H9 (cell line): ENCODE measurements at regions not wholly inside any gene's neighbourhood (a gene's known extent, or its start where the extent isn't known, plus 50 kb on each side); places are given as distances from the start of the nearest gene placed in this dataset.
"Not testable (repeated sequence)": the region's sequence is repeated elsewhere in the genome, so short reads cannot be mapped to it uniquely, and the experiment has no call there.

Experiments used
- DNase-seq: peaks from one replicate; pipeline ENCODE4 v3.0.0-alpha.2; 2017
- H2AFZ ChIP-seq: one replicate; pipeline ENCODE4 v1.6.1; 2013; ENCODE audit warnings: mild to moderate bottlenecking, low read length, control low read depth, moderate library complexity
- H2AK5ac ChIP-seq: 2 replicates; pipeline ENCODE4 v1.6.1; 2013; ENCODE audit warnings: low read length, control low read depth, mixed read lengths; ENCODE audit not compliant: insufficient read length
- H2BK120ac ChIP-seq: one replicate; pipeline ENCODE4 v1.6.1; 2013; ENCODE audit warnings: low read depth, mild to moderate bottlenecking, low read length, control low read depth, inconsistent platforms; ENCODE audit not compliant: poor library complexity, severe bottlenecking
- H2BK12ac ChIP-seq: 2 replicates; pipeline ENCODE4 v1.6.1; 2013; ENCODE audit warnings: low read length, control low read depth, mixed read lengths, low read depth; ENCODE audit not compliant: insufficient read length
- H2BK15ac ChIP-seq: 2 replicates; pipeline ENCODE4 v1.6.1; 2013; ENCODE audit warnings: low read depth, low read length, control low read depth
- H2BK20ac ChIP-seq: one replicate; pipeline ENCODE4 v1.6.1; 2013; ENCODE audit warnings: low read depth, mild to moderate bottlenecking, low read length, control low read depth, inconsistent platforms; ENCODE audit not compliant: poor library complexity, severe bottlenecking
- H2BK5ac ChIP-seq: 2 replicates; pipeline ENCODE4 v1.6.1; 2013; ENCODE audit warnings: low read length, control low read depth, mixed read lengths; ENCODE audit not compliant: insufficient read length
- H3K14ac ChIP-seq: 2 replicates; pipeline ENCODE4 v1.6.1; 2013; ENCODE audit warnings: low read length, control low read depth; ENCODE audit not compliant: insufficient read depth
- H3K18ac ChIP-seq: 2 replicates; pipeline ENCODE4 v1.6.1; 2013; ENCODE audit warnings: low read depth, mild to moderate bottlenecking, mixed read lengths, low read length, control low read depth; ENCODE audit not compliant: insufficient read length
- H3K23ac ChIP-seq: 2 replicates; pipeline ENCODE4 v1.6.1; 2013; ENCODE audit warnings: low read length, control low read depth, mixed read lengths, low read depth; ENCODE audit not compliant: insufficient read length
- H3K23me2 ChIP-seq: 2 replicates; pipeline ENCODE4 v1.6.1; 2013; ENCODE audit warnings: low read depth, mild to moderate bottlenecking, mixed read lengths, low read length, control low read depth; ENCODE audit not compliant: insufficient read length, poor library complexity, severe bottlenecking
- H3K27ac ChIP-seq: 2 replicates; pipeline ENCODE4 v1.5.1; 2013; ENCODE audit warnings: low read length, control low read depth, mixed read lengths, low read depth; ENCODE audit not compliant: insufficient read length
- H3K27me3 ChIP-seq: 2 replicates; pipeline ENCODE4 v1.6.1; 2013; ENCODE audit warnings: low read length, control low read depth, inconsistent platforms; ENCODE audit not compliant: insufficient read depth
- H3K4ac ChIP-seq: 2 replicates; pipeline ENCODE4 v1.6.1; 2013; ENCODE audit warnings: low read depth, mild to moderate bottlenecking, control low read depth, inconsistent platforms, low read length, moderate library complexity
- H3K4me1 ChIP-seq: 2 replicates; pipeline ENCODE4 v1.6.1; 2013; ENCODE audit warnings: low read length, control low read depth, inconsistent platforms; ENCODE audit not compliant: insufficient read depth
- H3K4me2 ChIP-seq: 2 replicates; pipeline ENCODE4 v1.6.1; 2013; ENCODE audit warnings: low read length, control low read depth, mixed read lengths; ENCODE audit not compliant: insufficient read length, insufficient read depth
- H3K56ac ChIP-seq: 2 replicates; pipeline ENCODE4 v1.6.1; 2013; ENCODE audit warnings: low read depth, mild to moderate bottlenecking, mixed read lengths, low read length, control low read depth; ENCODE audit not compliant: insufficient read length
- H3K79me1 ChIP-seq: 2 replicates; pipeline ENCODE4 v1.6.1; 2013; ENCODE audit warnings: low read depth, mild to moderate bottlenecking, moderate library complexity, low read length, control low read depth, inconsistent platforms; ENCODE audit not compliant: insufficient read depth, poor library complexity, severe bottlenecking
- H3K79me2 ChIP-seq: 2 replicates; pipeline ENCODE4 v1.6.1; 2013; ENCODE audit warnings: low read length, control low read depth, inconsistent platforms; ENCODE audit not compliant: insufficient read depth
- H3K9ac ChIP-seq: 2 replicates; pipeline ENCODE4 v1.6.1; 2013; ENCODE audit warnings: low read length, control low read depth, mixed read lengths; ENCODE audit not compliant: insufficient read length; ENCODE audit errors: extremely low read depth
- H3K9me3 ChIP-seq: one replicate; pipeline ENCODE4 v1.6.1; 2013; ENCODE audit warnings: low read depth, low read length, inconsistent platforms; ENCODE audit not compliant: control insufficient read depth
- H3T11ph ChIP-seq: one replicate; pipeline ENCODE4 v1.6.1; 2013; ENCODE audit warnings: mild to moderate bottlenecking, low read length, control low read depth, inconsistent platforms
- H4K20me1 ChIP-seq: one replicate; pipeline ENCODE4 v1.6.1; 2013; ENCODE audit not compliant: control insufficient read depth, insufficient read length, insufficient read depth
- H4K5ac ChIP-seq: 2 replicates; pipeline ENCODE4 v1.6.1; 2013; ENCODE audit warnings: low read depth, mild to moderate bottlenecking, mixed read lengths, low read length, control low read depth; ENCODE audit not compliant: insufficient read length
- H4K8ac ChIP-seq: replicated peaks from 2 replicates; pipeline ENCODE4 v1.6.1; 2013; ENCODE audit warnings: low read length, control low read depth, mixed read lengths, low read depth; ENCODE audit not compliant: insufficient read length
- H4K91ac ChIP-seq: 2 replicates; pipeline ENCODE4 v1.6.1; 2013; ENCODE audit warnings: low read depth, mild to moderate bottlenecking, moderate library complexity, mixed read lengths, low read length, control low read depth; ENCODE audit not compliant: insufficient read length
- H3K27ac Mint-ChIP-seq, 3 experiments: 2 replicates in 2 of 3; 3 replicates in 1 of 3; pipeline ENCODE4 v1.8.0; 2020 to 2021; ENCODE audit warnings: mixed read lengths in 3 of 3, mild to moderate bottlenecking in 1 of 3, moderate library complexity in 1 of 3
- H3K27me3 Mint-ChIP-seq: 2 replicates; pipeline ENCODE4 v1.8.0; 2021; ENCODE audit warnings: low read depth, mild to moderate bottlenecking, moderate library complexity, mixed read lengths
- H3K36me3 Mint-ChIP-seq, 3 experiments: 2 replicates in 2 of 3; 3 replicates in 1 of 3; pipeline ENCODE4 v1.8.0; 2020 to 2021; ENCODE audit warnings: low read depth in 3 of 3, mixed read lengths in 3 of 3; ENCODE audit not compliant: insufficient read depth in 1 of 3
- H3K4me1 Mint-ChIP-seq, 2 experiments: 2 replicates each; pipeline ENCODE4 v1.8.0; 2020; ENCODE audit warnings: mixed read lengths in 2 of 2
- H3K4me3 Mint-ChIP-seq, 2 experiments: 2 replicates in 1 of 2; 3 replicates in 1 of 2; pipeline ENCODE4 v1.8.0; 2020 to 2021; ENCODE audit warnings: mild to moderate bottlenecking in 2 of 2, mixed read lengths in 2 of 2, moderate library complexity in 1 of 2
- H3K9me3 Mint-ChIP-seq, 2 experiments: 2 replicates in 1 of 2; 3 replicates in 1 of 2; pipeline ENCODE4 v1.8.0; 2020; ENCODE audit warnings: mild to moderate bottlenecking in 2 of 2, mixed read lengths in 2 of 2, moderate library complexity in 1 of 2
- WGBS: extraction: QIAGEN DNeasy Blood & Tissue Kit; methylation state at CpG from one replicate; pipeline ENCODE4 v1.1.7; 2013; ENCODE audit warnings: missing lambda C conversion rate, low lambda C conversion rate, mixed read lengths; ENCODE audit not compliant: insufficient read length; ENCODE audit errors: extremely low coverage; 5-methylcytosine and 5-hydroxymethylcytosine counted together
- TF ChIP-seq, protein P1 (sequence below): fragments of 200-600 bp; sonication (generic); conservative IDR thresholded peaks from 3 replicates; pipeline ENCODE4 v1.8.0; 2021; ENCODE audit warnings: antibody characterized with exemption, mild to moderate bottlenecking

DNA sequence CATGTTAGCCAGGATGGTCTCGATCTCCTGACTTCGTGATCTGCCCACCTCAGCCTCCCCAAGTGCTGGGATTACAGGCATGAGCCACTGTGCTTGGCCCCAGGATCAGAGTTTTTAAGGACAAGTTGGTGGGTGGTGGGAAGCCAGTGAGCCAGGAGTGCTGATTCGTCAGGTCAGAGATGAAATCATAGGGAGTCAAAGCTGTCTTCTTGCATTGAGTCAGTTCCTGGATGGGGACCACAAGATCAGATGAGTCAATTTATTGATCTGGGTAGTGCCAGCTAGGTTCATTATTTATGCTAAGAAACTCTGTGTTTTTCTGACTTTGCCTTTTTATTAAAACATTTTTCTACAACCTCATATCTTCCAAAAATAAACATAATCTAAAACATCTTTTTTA, 423.8 kb downstream of the ARL4A start:
- no peaks in the 10 kb centered on the region for H3K79me2 ChIP-seq
- no peak overlapping the region for H2AFZ ChIP-seq
- H2AK5ac ChIP-seq = no peak overlapping the region
- H4K91ac ChIP-seq = no peak overlapping the region
- H2BK12ac ChIP-seq = no peak overlapping the region
- no peak overlapping the region for H3K56ac ChIP-seq
- no peak overlapping the region for H3T11ph ChIP-seq
- H3K4ac ChIP-seq = no peak overlapping the region
- no peaks in the 10 kb centered on the region for H3K23me2 ChIP-seq
- Mint-ChIP-seq H3K4me3 (no peak overlapping the region), H3K4me1 (peaks cover 17% of the 10 kb centered on the region in 2 experiments), H3K9me3 (peaks cover 0 to 3% of the 10 kb centered on the region in 2 experiments; a peak in 1 of 5 replicates), H3K36me3 (peaks cover 0 to 2% (median 0%) of the 10 kb centered on the region in 3 experiments; a peak in 1 of 7 replicates), H3K27ac (no peak overlapping the region), H3K27me3 (no peaks in the 10 kb centered on the region)
- H3K9me3 ChIP-seq = no peaks in the 10 kb centered on the region
- H2BK120ac ChIP-seq = no peak overlapping the region
- H4K5ac ChIP-seq = no peak overlapping the region
- H3K4me1 ChIP-seq = no peaks in the 10 kb centered on the region; the same call in 1 of the 2 replicates
- H2BK5ac ChIP-seq = no peak overlapping the region
- H3K4me2 ChIP-seq = no peak overlapping the region
- H4K8ac ChIP-seq = no peak overlapping the region
- no peak overlapping the region for H3K9ac ChIP-seq
- no peak overlapping the region for H2BK20ac ChIP-seq
- H3K18ac ChIP-seq = no peak overlapping the region
- no peak overlapping the region for H3K14ac ChIP-seq
- H3K23ac ChIP-seq = no peak overlapping the region
- no peak for DNase-seq
- TF ChIP-seq, protein P1, sequence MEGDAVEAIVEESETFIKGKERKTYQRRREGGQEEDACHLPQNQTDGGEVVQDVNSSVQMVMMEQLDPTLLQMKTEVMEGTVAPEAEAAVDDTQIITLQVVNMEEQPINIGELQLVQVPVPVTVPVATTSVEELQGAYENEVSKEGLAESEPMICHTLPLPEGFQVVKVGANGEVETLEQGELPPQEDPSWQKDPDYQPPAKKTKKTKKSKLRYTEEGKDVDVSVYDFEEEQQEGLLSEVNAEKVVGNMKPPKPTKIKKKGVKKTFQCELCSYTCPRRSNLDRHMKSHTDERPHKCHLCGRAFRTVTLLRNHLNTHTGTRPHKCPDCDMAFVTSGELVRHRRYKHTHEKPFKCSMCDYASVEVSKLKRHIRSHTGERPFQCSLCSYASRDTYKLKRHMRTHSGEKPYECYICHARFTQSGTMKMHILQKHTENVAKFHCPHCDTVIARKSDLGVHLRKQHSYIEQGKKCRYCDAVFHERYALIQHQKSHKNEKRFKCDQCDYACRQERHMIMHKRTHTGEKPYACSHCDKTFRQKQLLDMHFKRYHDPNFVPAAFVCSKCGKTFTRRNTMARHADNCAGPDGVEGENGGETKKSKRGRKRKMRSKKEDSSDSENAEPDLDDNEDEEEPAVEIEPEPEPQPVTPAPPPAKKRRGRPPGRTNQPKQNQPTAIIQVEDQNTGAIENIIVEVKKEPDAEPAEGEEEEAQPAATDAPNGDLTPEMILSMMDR = no peak
- no peak overlapping the region for H3K27ac ChIP-seq
- no peak overlapping the region for H2BK15ac ChIP-seq
- no peaks in the 10 kb centered on the region for H3K79me1 ChIP-seq
- no peaks in the 10 kb centered on the region for H3K27me3 ChIP-seq
- no peaks in the 10 kb centered on the region for H4K20me1 ChIP-seq
- WGBS = no CpG with 5 or more reads among the region's 3 CpGs

DNA sequence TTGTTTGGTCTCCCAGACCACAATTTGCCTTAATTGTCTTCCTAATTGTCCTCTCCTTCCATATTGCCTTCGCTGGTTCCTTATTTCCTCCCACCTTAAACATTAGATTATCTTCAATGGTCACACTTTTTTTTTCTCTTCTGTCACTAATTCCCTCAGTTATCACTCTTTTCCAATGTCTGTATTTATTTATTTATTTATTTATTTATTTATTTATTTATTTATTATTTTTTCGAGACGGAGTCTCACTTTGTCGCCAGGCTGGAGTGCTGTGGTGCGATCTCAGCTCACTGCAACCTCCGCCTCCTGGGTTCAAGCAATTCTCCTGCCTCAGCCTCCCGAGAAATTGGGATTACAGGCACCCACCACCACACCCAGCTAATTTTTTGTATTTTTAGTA, 426.8 kb downstream of the ARL4A start:
- not testable (repeated sequence) for H3K14ac ChIP-seq, H4K91ac ChIP-seq, DNase-seq, H3K79me1 ChIP-seq, H4K8ac ChIP-seq, H4K20me1 ChIP-seq, H3K9ac ChIP-seq, H3K18ac ChIP-seq, H2BK12ac ChIP-seq, H3K79me2 ChIP-seq, H3K9me3 ChIP-seq, H3K27ac Mint-ChIP-seq, H3K27me3 ChIP-seq, H3K9me3 Mint-ChIP-seq, H3K23me2 ChIP-seq, H2BK20ac ChIP-seq, H2BK15ac ChIP-seq, H3K27ac ChIP-seq, H3K4me2 ChIP-seq, H2BK120ac ChIP-seq, H3K27me3 Mint-ChIP-seq, H3K56ac ChIP-seq, H2BK5ac ChIP-seq, H3K4me1 ChIP-seq, H3K4me3 Mint-ChIP-seq, H3K23ac ChIP-seq, H2AK5ac ChIP-seq, H3K4ac ChIP-seq, H4K5ac ChIP-seq, H3K36me3 Mint-ChIP-seq, H2AFZ ChIP-seq, H3T11ph ChIP-seq
- WGBS = no CpG with 5 or more reads among the region's 7 CpGs
- H3K4me1 Mint-ChIP-seq = peaks cover 17% of the 10 kb centered on the region in 2 experiments
